Tibial artery (tissue), 4 donors: ENCODE measurements at regions not wholly inside any gene's neighbourhood (a gene's known extent, or its start where the extent isn't known, plus 50 kb on each side); places are given as distances from the start of the nearest gene placed in this dataset.
"Not testable (repeated sequence)": the region's sequence is repeated elsewhere in the genome, so short reads cannot be mapped to it uniquely, and the experiment has no call there.

Source experiments
- DNase-seq, 2 donors: peaks; one replicate each; pipeline ENCODE4 v3.0.0-alpha.2; 2019
- H3K27ac ChIP-seq, 2 donors: fragments of 200-600 bp; sonication (generic) in 1 of 2; 1 replicate in 1 of 2; 2 replicates in 1 of 2; pipeline ENCODE4 v1.5.1; 2018 to 2019; ENCODE audit warnings: mild to moderate bottlenecking in 1 of 2
- H3K27me3 ChIP-seq, 2 donors: fragments of 200-600 bp; sonication (generic) in 1 of 2; one replicate each; pipeline versions ENCODE4 v1.5.1 to v1.6.0; 2016 to 2019
- H3K36me3 ChIP-seq, 3 donors: fragments of 200-600 bp; sonication (generic) in 2 of 3; one replicate each; pipeline ENCODE4 v1.5.1; 2016 to 2019; ENCODE audit warnings: mild to moderate bottlenecking in 2 of 3
- H3K4me1 ChIP-seq, 4 donors: fragments of 200-600 bp; sonication (generic) in 2 of 4; 1 replicate in 3 of 4; 2 replicates in 1 of 4; pipeline ENCODE4 v1.5.1; 2016 to 2019
- H3K4me3 ChIP-seq, 2 donors: fragments of 200-600 bp; sonication (generic) in 1 of 2; 1 replicate in 1 of 2; 2 replicates in 1 of 2; pipeline ENCODE4 v1.5.1; 2018 to 2019; ENCODE audit warnings: mild to moderate bottlenecking in 2 of 2
- H3K9me3 ChIP-seq, 3 donors: fragments of 200-600 bp; sonication (generic) in 1 of 3; one replicate each; pipeline ENCODE4 v1.5.1; 2016 to 2019
- CTCF ChIP-seq, 2 experiments: fragments of 200-600 bp in 1 of 2; fragments of 450-650 bp in 1 of 2; IDR thresholded peaks; one replicate each; pipeline ENCODE4 v1.5.1; 2017 to 2019; ENCODE audit warnings: antibody characterized with exemption in 2 of 2, mild to moderate bottlenecking in 1 of 2, moderate library complexity in 1 of 2
- intact Hi-C: fragments of 100-400 bp; cut with DNase I; formaldehyde crosslinking; loops from one replicate; pipeline ENCODE4 v1.15.0; 2023; ENCODE audit warnings: low total_unique reads

GRCh38 chr22:48299124-48299523, 1528.5 kb downstream of the BRD1 start:
- intact Hi-C loops, result no loop called here
- TF ChIP-seq CTCF (IDR thresholded peaks at IDR 0.05), result no peak
- Histone ChIP-seq H3K4me1 (no peaks in the 10 kb centered on the region), H3K27me3 (peaks cover 0 to 7% of the 10 kb centered on the region in 2 donors), H3K36me3 (no peaks in the 10 kb centered on the region), H3K9me3 (no peaks in the 10 kb centered on the region), H3K27ac (no peak overlapping the region), H3K4me3 (no peak overlapping the region)
- DNase-seq, result no peak

- intact Hi-C loops, result no loop called here
- H3K36me3 ChIP-seq, result no peaks in the 10 kb centered on the region
- no peak for TF ChIP-seq CTCF (IDR thresholded peaks at IDR 0.05)
- DNase-seq, result no peak
- H3K4me3 ChIP-seq, result no peak overlapping the region
- H3K27me3 ChIP-seq, result peaks cover 0 to 7% of the 10 kb centered on the region in 2 donors
- no peaks in the 10 kb centered on the region for H3K9me3 ChIP-seq
- H3K27ac ChIP-seq, result no peak overlapping the region
- H3K4me1 ChIP-seq, result no peaks in the 10 kb centered on the region
Measured at GRCh38 chr22:48297296-48297695, 1530.4 kb downstream of the BRD1 start.

- H3K36me3 ChIP-seq, H3K27ac ChIP-seq, H3K27me3 ChIP-seq, DNase-seq, H3K4me3 ChIP-seq, H3K4me1 ChIP-seq, H3K9me3 ChIP-seq, intact Hi-C loops: not testable (repeated sequence)
Measured at GRCh38 chr22:48289954-48290353, 1527.5 kb downstream of the TBC1D22A start.

- TF ChIP-seq CTCF (IDR thresholded peaks at IDR 0.05), result no peak
- Histone ChIP-seq H3K27ac (no peak overlapping the region), H3K4me3 (no peak overlapping the region), H3K27me3 (no peaks in the 10 kb centered on the region), H3K4me1 (no peaks in the 10 kb centered on the region), H3K36me3 (no peaks in the 10 kb centered on the region), H3K9me3 (no peaks in the 10 kb centered on the region)
- DNase-seq, result no peak
- intact Hi-C loops, result no loop called here
Measured at GRCh38 chr22:48288376-48288940, 1526.0 kb downstream of the TBC1D22A start.

GRCh38 chr22:48287031-48287430, 1524.6 kb downstream of the TBC1D22A start:
- TF ChIP-seq CTCF (IDR thresholded peaks at IDR 0.05), result no peak
- intact Hi-C loops, result no loop called here
- Histone ChIP-seq H3K4me1 (no peaks in the 10 kb centered on the region), H3K27ac (no peak overlapping the region), H3K36me3 (no peaks in the 10 kb centered on the region), H3K27me3 (no peaks in the 10 kb centered on the region), H3K9me3 (no peaks in the 10 kb centered on the region), H3K4me3 (no peak overlapping the region)
- no peak for DNase-seq

- intact Hi-C loops, result no loop called here
- Histone ChIP-seq H3K36me3 (no peaks in the 10 kb centered on the region), H3K27ac (no peak overlapping the region), H3K4me1 (no peaks in the 10 kb centered on the region), H3K27me3 (no peaks in the 10 kb centered on the region), H3K9me3 (no peaks in the 10 kb centered on the region), H3K4me3 (no peak overlapping the region)
- TF ChIP-seq CTCF (IDR thresholded peaks at IDR 0.05), result no peak
- DNase-seq, result no peak
Measured at GRCh38 chr22:48284671-48285070, 1522.2 kb downstream of the TBC1D22A start.
